ENCODE measurements at regions not wholly inside any gene's neighbourhood (a gene's known extent, or its start where the extent isn't known, plus 50 kb on each side); places are given as distances from the start of the nearest gene placed in this dataset.

DNA sequence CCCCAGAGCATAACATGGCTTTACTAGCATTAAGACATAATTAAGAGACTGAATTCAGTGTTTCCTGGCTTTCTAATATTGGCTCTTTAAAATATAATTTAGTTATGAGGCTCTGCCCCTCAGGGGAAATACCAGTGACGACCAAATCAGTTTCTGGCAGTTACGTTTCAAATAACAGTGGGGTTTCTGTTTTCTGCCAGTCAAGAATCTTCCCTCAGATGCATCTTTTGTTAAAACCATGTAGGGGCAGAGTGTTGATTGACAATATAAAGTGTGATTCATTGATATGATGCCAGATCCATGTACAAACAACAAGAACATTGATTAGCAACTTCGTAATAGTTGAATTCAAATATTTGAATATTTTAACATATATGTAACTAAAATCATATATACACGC is 1169.7 kb downstream of the DIAPH3 start:
- no peak for DNase-seq (ENCODE audit: extremely low read depth, low read depth)
- TF ChIP-seq, protein P1, sequence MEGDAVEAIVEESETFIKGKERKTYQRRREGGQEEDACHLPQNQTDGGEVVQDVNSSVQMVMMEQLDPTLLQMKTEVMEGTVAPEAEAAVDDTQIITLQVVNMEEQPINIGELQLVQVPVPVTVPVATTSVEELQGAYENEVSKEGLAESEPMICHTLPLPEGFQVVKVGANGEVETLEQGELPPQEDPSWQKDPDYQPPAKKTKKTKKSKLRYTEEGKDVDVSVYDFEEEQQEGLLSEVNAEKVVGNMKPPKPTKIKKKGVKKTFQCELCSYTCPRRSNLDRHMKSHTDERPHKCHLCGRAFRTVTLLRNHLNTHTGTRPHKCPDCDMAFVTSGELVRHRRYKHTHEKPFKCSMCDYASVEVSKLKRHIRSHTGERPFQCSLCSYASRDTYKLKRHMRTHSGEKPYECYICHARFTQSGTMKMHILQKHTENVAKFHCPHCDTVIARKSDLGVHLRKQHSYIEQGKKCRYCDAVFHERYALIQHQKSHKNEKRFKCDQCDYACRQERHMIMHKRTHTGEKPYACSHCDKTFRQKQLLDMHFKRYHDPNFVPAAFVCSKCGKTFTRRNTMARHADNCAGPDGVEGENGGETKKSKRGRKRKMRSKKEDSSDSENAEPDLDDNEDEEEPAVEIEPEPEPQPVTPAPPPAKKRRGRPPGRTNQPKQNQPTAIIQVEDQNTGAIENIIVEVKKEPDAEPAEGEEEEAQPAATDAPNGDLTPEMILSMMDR (IDR thresholded peaks at IDR 0.05; ENCODE audit: low read depth, low read length, missing control alignments) = no peak
- H3K4me3 ChIP-seq (replicated peaks; ENCODE audit: low read depth, low read length) = no peak overlapping the region

DNA sequence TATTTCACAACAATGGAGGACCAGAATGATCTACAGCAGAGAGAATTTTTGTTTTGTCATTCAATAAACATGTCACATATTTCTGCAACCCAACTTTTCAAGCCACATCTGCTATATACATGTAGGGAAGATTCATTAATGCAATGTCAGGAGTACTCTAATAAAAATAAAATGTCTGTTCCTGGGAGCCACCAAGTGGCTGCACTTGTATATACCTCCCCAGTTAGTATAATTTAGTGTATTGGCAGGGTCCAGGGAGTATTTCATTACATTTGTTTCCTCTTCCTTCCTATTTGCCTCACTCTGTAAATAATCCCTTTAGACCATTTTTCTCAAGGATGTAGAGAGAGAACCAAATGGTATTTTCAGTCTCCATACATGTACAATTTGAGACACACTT is 1169.0 kb downstream of the DIAPH3 start:
- TF ChIP-seq, protein P1 (IDR thresholded peaks at IDR 0.05; ENCODE audit: low read depth, low read length, missing control alignments) = no peak
- no peak for DNase-seq (ENCODE audit: extremely low read depth, low read depth)
- no peak overlapping the region for H3K4me3 ChIP-seq (replicated peaks; ENCODE audit: low read depth, low read length)

DNA sequence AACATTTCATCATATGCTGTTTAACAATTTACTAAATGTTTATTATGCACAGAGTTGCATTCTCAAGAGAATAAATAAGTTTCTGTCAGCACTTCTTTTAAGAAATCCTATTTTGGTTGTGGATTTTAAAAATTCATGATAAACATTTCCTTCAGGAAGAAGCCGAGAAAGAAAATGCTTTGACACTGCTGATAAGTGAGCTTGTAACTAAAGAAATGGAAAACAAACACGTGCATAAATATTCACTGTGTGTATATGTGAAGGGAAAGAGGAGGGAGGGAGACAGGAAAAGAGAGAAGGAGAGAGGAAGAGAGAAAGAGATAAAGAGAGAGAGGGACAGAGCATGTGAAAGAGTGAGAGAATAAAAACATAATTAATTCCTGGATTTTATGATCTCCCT is 1165.0 kb downstream of the DIAPH3 start:
- no peak for DNase-seq (ENCODE audit: extremely low read depth, low read depth)
- no peak overlapping the region for H3K4me3 ChIP-seq (replicated peaks; ENCODE audit: low read depth, low read length)
- TF ChIP-seq, protein P1 (IDR thresholded peaks at IDR 0.05; ENCODE audit: low read depth, low read length, missing control alignments) = no peak

DNA sequence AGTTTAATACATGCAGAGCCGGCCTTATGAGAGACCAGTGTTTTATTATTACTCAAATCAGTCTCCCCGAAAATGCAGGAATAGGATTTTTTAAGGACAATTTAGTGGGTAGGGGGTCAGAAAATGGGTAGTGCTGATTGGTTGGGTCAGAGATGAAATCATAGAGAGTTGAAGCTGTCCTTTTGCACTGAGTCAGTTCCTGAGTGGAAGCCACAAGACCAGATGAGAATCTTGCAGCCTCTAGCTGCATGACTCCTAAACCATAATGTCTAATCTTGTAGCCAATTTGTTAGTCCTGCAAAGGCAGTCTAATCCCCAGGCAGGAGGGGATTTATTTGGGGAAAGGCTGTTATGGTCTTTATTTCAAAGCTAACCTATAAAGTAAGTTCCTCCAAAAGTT is 1163.9 kb downstream of the DIAPH3 start:
- no peak for DNase-seq (ENCODE audit: extremely low read depth, low read depth)
- no peak overlapping the region for H3K4me3 ChIP-seq (replicated peaks; ENCODE audit: low read depth, low read length)
- TF ChIP-seq, protein P1 (IDR thresholded peaks at IDR 0.05; ENCODE audit: low read depth, low read length, missing control alignments) = no peak

DNA sequence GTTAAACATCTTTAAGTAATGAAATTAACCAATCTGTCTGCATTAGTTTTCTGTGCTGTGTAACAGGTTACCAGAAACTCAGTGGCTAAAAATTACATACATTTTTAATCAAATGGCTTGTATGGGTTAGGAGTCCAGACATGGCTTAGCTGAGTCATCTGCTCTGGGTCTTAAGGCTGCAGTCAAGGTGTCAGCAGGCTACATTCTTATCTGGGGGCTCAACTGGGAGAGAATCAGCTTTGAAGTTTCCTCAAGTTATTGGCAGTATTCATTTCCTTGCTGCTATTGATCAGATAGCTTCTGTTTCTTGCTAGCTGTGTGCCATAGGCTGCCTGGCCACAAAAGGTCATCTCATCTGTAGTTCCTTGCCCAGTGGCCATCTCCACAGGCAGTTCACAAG is 1163.0 kb downstream of the DIAPH3 start:
- no peak for DNase-seq (ENCODE audit: extremely low read depth, low read depth)
- TF ChIP-seq, protein P1 (IDR thresholded peaks at IDR 0.05; ENCODE audit: low read depth, low read length, missing control alignments) = no peak
- H3K4me3 ChIP-seq (replicated peaks; ENCODE audit: low read depth, low read length) = no peak overlapping the region

DNA sequence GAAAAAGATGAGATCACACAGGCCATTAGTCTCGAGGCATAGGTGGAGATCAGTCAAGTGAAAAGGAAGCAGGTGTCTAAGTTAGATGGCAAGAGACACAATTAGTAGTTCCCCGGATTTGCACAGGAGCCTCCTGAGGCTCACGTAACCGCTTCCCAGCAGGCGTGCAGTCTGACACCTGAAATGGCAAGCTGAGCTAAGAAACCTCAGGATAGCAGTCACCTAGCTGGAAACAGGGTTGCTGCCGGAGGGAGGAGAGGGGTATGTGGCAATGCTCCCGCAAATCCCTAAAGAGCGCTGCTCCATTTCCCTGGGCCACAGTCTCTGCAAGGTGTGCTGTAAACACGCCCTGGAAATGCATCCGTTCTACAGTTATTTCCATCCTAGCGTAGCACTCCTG is 1151.0 kb downstream of the DIAPH3 start:
- TF ChIP-seq, protein P1 (IDR thresholded peaks at IDR 0.05; ENCODE audit: low read depth, low read length, missing control alignments) = no peak
- no peak for DNase-seq (ENCODE audit: extremely low read depth, low read depth)
- no peak overlapping the region for H3K4me3 ChIP-seq (replicated peaks; ENCODE audit: low read depth, low read length)

DNA sequence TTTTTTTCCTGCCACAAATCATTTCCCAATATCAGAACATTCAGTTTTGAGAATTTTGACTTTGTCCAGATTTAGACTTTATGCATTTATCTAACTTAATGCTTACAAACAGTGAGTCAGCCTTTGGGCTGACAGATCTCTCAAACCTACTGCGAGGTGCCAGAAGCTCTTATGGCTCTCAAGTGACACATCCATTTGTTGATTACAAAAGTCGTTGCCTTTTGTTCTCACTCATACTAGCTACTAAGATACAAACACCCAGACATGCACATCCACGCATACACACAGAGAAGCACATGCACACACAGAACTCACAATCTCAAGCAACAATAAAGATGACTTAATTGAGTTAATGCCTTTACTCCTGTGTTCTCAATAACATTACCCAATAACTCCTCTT is 1147.5 kb downstream of the DIAPH3 start:
- no peak overlapping the region for H3K4me3 ChIP-seq (replicated peaks; ENCODE audit: low read depth, low read length)
- TF ChIP-seq, protein P1 (IDR thresholded peaks at IDR 0.05; ENCODE audit: low read depth, low read length, missing control alignments) = no peak

More for the DNA sequence above, 1147.5 kb downstream of the DIAPH3 start:
- no peak for DNase-seq (ENCODE audit: extremely low read depth, low read depth)
